Medulla oblongata (tissue), 1 donor: ENCODE measurements at regions not wholly inside any gene's neighbourhood (a gene's known extent, or its start where the extent isn't known, plus 50 kb on each side); places are given as distances from the start of the nearest gene placed in this dataset.
A peak's percentile ranks its signal among the peaks of the same experiment; 100 is the strongest.

ENCODE experiments used
- DNase-seq: peaks from one replicate; pipeline ENCODE4 v3.0.0-alpha.2; 2015; ENCODE audit errors: extremely low spot score

DNA sequence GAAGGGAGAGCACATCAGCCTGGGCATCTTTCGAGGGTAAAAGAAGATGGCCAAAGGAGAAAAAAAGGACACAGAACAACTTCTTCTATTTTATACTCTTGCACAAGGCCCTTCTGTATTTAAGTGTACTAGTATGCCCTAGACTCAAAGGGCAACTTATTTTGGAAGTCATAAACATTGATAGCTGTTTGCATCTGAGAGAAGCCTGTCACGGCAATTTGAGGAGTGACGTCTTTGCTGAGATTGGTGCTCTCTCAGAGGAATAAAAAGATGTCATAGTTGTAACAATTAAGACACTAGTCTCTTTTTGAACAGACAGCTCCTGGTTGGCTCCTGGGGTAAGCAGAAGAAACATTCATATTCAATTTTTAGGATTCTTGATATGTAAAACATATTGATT, 260.4 kb upstream of the TTC14 start:
- no peak for DNase-seq

DNA sequence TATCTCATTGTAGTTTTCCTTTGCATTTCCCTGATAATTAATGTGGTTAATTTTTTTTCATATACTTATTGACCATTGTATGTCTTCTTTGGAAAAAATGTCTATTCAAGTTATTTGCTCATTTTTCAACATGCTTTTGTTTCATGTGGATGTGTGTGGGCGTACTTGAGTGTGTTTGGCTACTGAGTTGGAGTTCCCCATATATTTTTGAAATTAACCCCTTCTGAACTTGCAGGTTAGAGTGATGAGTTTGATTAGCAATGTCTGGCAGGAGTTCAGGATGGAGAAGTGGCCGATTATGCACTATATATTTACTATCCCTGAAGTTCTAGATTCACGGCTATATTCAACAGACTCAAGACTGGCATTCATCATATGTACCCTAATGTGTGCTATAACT, 250.4 kb upstream of the TTC14 start:
- no peak for DNase-seq

DNA sequence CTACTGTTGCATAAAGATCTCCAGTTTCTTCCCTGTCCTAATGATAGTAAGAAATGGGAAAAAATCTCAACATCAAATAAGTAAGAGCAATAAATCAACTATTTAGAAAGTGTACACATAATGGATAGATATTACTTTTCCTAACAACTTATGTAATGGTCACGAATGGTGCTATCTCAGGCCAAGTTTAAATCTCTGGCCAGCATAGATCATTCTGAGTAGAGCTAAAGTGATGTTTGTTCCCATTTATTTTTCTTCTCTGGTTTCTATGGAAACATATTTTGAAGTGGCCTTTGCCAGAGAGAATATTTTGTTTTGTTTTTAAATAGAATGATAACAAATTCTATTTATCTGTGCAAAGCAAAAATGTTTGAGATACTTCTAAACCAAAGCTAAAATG, 249.7 kb upstream of the TTC14 start:
- no peak for DNase-seq

DNA sequence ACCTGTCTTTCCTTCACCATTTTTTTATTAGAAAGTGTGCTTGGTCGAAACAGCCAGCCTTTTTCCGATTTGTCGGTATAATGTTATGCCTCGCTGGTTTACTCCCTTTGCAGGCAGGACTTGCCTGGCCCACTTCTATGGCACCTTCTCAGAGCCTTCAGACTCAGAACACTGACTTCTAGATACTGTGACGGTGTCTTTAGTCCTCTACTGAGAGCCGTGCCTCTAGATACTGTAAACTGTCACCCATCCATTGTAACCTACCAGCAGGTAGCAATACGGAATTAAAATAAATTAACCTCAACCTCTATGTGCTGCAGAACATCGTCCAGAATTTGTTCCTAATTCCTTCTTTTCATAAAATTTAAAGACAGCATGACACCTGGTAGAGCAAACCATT, 247.7 kb upstream of the TTC14 start:
- no peak for DNase-seq

DNA sequence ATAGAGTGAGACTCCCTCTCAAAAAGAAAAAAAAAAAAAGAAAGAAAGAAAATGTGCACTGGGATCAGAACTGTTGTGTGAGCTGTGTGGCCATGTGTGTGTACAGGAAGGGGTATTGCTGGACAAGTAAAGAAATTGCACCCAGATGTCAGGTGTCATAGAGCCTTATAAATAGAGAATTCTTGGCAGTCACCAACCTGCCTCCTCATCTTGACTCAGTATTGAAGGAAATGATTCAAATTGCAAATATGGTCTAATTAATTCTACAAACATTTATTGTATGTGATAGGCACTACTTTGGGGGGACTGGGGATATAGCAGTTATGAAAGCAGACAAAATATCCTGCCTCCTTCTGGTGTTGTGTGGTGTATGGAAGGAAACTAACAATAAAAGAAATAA, 243.8 kb upstream of the TTC14 start:
- DNase-seq, result no peak

DNA sequence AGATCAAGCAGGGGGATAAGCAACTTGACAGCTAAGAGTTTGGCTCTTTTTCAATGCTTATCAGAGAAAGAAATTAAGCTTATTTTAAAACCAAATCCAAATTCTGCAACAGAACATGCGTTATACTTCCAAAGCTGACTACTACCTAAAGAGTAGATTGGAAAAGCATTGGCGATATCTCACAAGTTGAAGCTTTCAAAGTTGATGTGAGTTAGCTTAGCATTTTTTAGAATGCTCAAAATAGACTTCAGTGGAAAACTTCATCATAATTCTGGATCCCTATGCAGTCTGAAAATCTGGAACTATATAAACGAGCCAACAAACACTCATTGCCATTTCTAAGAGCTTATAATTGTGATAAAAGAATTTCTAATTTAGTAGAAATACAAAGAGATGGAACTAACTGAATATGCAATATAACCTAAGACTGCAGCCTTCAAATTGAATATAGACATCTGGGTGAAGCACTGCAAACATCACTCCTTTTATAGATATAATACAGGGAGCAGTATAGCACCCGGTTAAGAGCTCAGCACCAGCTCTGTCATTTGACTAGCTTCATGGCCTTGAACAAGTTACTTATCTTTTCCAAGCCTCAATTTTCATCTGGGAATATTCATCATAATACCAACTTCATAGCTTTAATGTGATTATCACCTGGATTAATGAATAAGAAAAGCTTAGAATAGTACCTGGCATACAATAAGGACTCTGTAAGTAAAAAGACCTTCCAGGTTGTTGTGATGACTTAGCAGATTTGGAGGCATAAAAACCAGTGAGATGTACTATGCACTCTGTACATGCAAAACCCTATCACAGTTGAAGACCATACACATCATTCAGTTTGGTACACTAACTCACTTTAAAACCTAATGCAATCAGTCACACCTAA, 242.7 kb upstream of the TTC14 start:
- no peak for DNase-seq

DNA sequence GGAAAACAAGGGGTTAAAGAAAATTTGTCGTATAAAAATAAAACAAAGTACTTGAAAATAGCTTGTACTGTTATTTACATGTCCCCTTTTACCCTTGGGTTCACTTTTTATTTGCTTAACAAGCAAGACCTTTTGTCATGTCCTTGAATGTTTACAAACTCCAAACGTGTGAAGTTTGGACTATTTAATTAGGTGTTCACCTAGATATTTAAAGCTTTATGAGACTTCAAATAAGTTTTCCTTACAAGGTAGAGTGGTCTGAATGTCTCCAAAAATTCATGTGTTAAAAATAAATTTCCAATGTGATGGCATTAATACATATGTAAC, 242.0 kb upstream of the TTC14 start:
- DNase-seq, result no peak

DNA sequence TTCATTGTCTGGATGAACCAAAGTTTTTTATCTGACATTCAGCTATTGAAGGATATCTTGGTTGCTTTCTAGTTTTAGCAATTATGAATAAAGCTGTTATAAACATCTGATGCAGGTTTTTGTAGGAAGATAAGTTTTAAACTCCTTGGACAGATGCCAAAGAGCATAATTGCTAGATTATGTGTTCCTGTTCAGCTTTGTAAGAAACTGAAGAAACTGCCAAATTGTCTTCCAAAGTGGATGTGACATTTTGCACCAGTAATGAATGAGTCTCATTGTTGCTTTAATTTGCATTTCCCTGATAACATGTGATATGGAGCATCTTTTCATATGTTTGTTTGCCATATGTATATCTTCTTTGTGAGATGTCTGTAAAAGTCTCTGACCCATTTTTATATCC, 239.9 kb upstream of the TTC14 start:
- DNase-seq, result no peak

DNA sequence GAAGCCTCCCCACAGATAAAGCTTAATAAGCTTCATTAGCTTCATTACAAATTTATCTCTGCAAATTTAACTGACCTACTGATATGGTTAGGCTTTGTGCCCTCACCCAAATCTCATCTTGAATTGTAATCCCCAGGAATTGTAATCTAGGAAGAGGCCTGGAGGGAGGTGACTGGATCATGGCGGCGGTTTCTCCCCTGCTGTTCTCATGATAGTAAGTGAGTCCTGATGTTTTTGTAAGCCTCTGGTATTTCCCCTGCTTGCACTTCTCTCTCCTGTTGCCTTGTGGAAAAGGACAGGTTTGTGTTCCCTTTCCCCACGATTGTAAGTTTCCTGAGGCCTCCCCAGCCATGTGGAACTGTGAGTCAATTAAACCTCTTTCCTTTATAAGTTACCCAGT, 226.1 kb upstream of the TTC14 start:
- DNase-seq, result no peak

DNA sequence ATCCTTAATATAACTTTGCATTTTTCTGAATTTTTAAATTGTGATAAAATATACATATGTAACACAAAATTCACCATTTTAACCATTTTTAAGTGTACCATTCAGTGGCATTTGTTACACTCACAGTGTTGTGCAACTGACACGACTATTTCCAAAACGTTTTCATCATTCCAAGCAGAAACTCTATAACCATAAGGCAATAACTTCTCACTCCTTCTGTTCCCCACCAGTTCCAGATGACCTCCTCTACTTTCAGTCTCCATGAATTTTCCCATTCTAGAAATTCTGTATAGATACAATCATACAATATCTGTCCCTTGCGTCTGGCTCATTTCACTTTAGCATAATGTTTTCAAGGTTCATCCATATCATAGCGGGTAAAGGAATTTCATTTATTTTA, 223.5 kb upstream of the TTC14 start:
- DNase-seq, result no peak

DNA sequence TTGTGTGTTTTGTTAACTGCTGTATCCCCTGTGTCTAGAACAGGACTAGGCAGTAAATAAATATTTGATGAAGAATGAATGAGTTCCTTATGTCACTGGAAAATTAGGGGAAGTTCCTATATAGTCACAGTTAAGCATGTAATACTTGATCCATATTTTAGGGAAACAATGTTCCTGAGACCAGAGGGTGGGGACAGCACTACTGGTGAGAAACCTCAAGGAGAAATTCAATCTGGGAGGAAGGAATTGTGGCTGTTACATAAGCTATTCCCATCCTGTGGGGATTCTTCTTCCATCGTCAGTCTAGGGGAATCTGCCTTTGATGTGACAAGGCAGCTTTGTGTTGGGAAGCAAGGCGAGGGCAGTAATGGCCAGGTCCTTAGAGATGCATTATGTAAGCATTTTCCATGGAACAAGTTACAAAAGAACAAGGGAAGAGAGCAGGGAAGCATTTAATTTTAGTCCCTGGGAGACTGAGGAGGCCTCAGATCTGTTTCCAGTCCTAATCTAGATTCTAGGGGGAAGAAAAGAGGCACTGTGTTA, 219.3 kb upstream of the TTC14 start:
- DNase-seq, result no peak

DNA sequence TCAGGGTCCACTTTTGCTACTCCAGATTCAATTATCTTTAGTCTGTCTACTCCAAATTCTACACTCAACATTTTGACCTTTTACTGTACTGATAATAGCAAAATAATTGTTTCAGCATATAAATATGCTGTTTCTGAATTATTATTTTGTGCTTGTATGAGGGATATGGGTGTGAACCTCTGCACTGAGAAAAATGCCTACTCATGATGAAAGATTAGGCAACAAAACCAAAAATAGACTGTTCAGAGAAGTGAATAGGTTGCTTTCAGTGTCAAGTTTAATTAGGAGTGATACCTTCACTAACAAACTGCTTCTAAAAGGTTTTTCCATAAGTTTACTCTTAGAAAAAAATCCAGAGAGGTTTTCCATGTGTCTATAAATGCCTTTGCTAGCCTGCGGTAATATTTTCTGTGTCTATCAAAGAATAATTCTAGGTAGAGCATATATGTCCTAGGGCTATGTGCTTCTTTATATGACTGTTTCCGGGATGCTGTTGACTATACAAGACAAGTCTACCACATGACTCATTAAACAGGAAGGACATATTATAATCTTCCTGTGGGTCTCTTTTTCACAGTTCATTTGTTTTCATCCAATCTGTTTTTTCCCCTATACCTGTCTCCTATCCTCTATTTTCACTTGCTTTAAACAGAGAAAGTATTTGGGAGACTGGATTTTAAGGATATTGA, 218.5 kb upstream of the TTC14 start:
- DNase-seq, result no peak

DNA sequence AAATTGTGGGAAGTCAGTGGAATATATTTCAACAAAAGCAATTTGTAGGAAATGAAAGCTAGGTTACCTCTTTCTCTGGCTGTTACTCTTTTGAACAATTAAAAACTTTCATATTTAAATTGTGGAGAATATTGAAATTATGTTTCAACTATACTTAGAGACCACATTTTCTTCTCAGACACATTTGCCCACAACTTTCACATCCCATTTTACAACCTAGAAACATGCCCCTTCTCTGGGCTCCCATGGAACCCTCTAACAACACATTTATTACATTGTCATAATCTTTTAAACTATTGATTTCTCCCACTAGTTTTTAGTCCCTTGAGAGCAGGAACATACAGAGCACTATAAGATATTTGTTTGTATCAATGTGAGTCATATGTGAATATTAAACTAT, 211.7 kb upstream of the TTC14 start:
- no peak for DNase-seq

DNA sequence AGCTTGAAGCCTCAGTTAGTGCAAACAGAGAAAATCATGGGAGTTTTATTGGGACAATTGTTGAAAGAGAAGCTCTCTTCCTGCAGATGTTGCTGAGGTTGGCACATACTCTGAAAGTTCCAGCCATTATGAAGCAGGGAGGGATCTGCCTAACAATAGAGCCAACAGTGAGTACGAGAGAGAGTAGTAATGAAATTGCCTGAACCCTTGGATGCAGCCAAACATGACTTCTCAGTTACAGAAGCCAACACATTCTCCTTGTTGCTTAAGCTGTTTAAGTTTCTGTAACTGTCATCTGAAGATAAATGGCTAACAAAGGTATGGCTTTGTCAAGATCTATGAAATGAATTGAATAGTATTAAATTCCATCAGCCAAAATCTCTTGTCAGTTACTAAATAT, 211.0 kb upstream of the TTC14 start:
- DNase-seq, result no peak

DNA sequence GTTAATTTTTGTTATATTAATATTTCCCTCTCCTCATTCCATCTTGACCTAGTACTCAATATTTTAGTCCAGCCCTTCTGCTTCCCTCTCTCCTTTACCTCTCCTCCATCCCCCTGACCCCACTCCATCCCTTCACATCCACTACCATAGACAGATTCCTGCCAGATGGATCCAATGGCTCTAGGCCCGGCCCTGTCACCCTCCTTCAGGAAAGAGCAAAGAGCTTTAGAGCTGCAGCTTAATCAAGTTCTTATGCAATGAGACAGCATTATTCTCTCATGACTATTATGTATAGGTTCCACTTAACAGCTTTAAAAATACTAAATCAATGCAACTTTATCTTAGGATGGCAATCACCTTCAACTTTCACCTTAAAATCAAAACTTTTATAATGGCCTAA, 200.7 kb upstream of the TTC14 start:
- DNase-seq, result no peak

DNA sequence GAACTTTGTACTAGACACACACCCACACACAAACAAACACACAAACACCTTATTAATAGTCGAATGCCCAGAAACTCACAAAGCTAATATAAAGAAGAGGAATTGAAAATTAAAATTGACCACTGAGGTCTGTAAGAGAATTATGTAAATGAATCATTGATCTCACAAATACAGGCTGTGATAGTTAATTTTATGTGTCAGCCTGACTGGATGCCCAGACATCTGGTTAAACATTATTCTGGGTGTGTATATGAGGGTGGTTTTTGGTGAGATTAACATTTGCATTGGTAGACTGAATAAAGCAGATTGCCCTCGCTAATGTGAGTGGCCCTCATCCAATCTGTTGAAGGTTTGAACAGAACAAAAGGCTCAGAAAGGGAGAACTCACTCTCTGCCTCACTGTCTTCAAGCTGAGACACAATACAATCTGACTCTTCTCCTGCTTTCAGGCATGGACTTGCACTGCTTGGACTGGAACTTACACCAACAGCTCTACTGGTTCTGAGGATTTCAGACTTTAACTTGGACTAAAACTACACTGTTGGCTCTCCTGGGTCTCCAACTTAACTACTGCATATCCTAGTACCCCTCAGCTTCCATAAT, 199.4 kb upstream of the TTC14 start:
- DNase-seq, result no peak

DNA sequence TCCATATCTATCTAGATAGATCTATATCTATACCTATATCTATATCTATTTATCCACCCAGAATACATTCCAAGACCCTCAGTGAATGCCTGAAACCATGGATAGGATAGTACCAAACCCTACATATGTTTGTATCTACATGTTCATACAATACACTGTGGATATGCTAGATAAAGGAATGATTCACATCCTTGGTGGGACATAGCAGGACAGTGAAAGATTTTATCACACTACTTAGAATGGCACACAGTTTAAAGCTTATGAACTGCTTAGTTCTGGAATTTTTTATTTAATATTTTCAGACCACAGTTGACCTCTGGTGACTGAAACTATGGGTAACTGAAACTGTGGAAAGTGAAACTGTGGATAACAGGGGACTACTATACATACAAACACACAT, 198.8 kb upstream of the TTC14 start:
- DNase-seq, result no peak

DNA sequence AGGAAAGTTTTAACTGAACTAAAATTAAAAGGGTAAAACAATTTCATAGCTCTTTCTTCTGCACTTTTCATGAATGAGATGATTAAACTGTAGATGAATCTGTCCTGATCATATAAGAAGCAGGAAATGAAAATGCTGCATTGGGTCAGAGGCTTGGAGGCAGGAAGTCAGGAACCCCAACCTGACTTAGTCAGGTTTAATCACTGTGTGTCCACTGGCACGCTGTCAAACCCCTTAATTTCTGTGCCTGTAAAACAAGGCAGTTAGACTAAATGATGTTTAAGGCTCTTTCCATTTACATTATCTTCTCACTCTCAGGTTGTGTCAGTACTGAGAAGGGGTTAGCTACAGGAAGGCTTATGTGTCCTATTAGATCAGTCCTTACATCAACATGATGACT, 193.3 kb upstream of the TTC14 start:
- DNase-seq, result no peak

DNA sequence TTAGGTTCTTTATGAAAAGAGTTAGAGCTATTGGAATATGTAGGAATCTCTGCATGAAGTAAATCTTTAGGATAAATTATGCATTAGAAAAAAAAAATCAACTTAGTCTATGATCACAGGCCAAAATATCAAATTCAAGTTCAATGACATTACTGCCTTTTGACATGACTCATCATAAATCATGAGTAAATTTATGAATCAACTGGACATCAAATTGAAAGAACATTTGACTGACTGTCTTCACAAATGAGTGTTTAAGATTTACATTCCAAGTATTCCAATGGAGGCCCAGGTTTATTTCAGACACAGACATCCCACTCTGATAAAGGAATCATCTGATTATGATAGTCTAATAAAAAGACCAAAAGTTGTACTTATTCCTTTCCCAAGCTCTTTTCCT, 192.8 kb upstream of the TTC14 start:
- no peak for DNase-seq

DNA sequence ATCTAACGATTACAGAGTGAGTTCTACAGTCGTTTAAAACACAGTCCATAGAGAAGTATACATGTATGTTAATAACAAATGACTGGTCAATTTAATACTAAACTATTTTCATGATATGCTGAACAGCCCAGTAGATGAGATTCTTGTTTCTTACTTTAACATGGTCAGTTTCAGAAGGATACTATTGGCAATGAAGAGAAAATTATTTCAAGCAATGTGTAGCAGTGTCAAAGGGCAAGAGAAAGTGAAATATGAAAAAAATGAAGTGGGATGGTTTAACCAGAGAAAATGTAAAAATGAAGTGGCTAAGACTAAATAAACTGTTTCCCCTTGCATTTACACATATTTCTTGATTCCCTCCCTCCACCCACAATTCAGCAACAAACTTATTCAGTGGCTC, 192.1 kb upstream of the TTC14 start:
- DNase-seq, result no peak

DNA sequence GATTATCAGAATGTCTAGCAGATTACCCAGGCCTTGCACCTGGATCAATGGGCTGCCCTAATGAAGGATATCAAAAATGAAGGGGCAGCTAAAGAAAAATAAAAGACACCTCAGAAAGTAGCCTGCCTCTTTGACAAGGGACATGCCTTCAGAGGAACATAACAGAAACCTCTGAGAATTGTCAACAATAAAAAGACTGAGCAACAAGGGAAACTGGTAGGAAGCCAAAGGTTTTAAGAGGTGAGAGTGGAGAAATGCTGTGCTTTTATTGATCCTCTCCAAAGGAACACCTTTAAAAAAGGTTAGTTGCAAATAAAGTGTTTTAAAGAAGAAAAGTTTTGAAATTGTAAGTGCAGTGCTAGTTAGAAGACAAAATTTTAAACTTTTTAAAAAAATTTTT, 187.8 kb upstream of the TTC14 start:
- no peak for DNase-seq

DNA sequence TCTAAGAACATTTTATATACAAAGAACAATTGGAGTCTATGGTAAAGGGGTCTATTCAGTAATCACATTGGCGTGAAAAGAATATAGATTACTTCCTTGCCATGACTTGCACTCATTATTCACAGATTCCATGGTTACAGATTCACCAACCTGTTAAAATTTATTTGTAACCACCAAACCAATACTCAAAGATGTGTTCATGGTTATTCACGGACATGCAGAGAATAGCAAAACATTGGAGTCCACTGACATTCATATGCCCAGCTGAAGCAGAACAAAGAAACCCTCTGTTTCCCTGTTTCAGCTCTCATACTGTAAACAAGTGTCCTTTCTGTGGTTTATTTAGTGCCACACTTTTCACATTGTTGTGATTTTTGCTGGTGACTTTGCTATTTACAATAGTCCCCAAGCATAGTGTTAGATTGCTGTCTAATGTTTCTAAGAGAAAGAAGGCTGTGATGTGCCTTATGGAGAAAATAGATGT, 185.8 kb upstream of the TTC14 start:
- DNase-seq, result peak; percentile 90

DNA sequence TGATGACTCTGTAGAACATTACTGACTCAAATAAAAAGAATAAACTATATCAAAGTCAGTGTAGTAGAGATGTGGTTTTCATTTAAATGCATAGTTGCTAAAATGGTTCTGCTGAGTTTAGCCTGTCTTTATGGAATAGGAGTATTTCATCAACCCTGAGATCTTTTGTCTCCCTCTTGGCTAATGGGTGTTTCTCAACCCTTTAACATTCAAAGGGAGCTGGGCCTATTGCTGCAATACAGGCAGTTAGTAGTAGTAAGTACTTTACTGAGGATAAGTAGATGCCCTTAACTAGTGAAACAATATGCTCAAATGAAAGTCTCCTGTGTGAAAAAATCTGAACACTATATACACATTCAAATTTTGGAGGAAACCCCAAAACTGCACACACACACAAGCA, 184.7 kb upstream of the TTC14 start:
- DNase-seq, result no peak
